Stimulated activated CD8-positive, alpha-beta memory T cell treated with anti-CD3 and anti-CD28 coated beads, Interleukin-7, amount 100 ng/mL, for 48 hours (primary cell): ENCODE measurements at regions not wholly inside any gene's neighbourhood (a gene's known extent, or its start where the extent isn't known, plus 50 kb on each side); places are given as distances from the start of the nearest gene placed in this dataset.
"Not testable (repeated sequence)": the region's sequence is repeated elsewhere in the genome, so short reads cannot be mapped to it uniquely, and the experiment has no call there.

Experiments
- DNase-seq, 2 donors: peaks; one replicate each; pipeline ENCODE4 v3.0.0-alpha.2; 2020; ENCODE audit warnings: low read depth in 1 of 2; ENCODE audit errors: extremely low read depth in 1 of 2

DNA sequence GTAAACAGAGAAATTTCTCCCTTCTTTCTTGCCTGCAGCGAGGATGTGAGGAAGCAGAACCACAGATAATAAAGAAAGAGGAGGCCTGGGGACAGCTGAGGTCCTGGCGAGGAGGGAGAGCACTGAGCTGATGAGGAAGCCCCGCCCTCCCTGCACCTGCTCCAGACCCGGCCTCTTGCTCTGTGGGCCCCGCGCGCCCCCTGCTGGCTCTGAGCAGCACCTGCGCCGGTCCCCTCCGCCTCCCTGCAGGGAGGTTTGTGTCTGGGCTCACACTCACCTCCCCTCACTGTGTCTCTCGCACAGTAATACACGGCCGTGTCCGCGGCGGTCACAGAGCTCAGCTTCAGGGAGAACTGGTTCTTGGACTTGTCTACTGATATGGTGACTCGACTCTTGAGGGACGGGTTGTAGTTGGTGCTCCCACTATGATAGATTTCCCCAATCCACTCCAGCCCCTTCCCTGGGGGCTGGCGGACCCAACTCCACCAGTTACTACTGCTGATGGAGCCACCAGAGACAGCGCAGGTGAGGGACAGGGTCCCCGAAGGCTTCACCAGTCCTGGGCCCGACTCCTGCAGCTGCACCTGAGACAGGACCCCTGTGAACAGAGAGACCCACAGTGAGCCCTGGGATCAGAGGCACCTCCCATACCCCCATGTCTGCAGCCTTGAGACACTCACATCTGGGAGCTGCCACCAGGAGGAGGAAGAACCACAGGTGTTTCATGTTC lies 485.4 kb downstream of the TMEM121 start:
- peak; percentile 73 to 81 for DNase-seq

DNA sequence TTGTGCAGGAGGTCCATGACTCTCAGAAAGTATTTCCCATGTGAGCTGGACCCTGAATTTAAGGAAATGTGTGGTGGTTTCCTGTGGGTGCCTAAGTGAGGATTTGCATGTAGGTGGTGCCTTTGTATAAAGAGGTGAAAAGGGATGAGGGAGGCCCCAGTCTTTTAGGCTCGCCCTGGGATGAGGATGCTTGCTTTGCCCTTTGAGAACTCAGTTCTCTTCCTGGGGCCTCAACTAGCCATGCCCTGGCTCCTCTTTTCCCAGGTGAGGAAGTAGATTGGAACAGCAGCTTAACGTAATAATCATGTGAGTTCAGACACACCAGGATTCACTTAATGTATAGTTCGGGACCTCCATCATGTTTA lies 486.0 kb downstream of the TMEM121 start:
- not testable (repeated sequence) for DNase-seq

DNA sequence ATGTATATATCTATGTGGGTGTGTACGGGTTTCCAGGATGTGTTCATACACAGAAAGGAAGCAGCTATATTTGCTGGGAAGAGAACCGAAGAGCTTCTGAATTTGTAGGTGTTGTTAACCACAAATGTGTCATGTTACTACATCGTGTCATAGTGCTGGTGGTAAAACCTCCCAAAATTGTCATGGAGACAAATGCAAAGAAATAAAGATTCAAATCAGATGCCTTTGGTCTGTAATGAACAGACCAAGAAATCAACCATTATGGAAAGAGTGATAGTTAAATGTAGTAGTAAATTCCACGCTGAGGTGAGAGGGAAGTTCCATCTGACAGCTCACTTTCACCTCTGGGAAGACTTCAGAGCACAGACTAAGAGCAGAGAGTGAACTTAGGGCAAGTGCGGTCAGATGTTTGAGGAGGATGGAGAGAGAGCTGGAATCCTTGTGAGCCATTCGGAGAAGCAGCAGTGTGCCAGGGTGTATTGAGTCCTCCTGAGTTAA lies 487.5 kb downstream of the TMEM121 start:
- no peak for DNase-seq

DNA sequence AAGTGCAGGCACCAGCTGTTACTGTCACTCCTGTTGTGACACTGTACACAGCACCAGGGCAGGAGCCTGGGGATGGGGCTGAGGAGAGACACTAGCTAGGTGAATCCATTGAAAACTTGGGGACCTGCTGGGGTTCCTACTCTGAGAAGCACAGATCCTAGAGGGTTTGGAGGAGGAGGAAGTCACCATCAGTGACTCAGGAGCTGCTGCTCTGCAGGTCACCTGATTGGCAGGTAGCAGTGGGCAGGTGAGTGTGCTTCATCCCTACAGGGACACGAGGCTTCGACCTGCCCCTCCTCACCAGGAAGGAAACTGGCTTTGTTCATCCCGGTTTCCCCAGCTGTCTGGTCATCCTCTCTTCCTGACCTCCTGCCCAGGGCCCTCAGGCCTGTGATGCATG lies 491.6 kb downstream of the TMEM121 start:
- DNase-seq: not testable (repeated sequence)

DNA sequence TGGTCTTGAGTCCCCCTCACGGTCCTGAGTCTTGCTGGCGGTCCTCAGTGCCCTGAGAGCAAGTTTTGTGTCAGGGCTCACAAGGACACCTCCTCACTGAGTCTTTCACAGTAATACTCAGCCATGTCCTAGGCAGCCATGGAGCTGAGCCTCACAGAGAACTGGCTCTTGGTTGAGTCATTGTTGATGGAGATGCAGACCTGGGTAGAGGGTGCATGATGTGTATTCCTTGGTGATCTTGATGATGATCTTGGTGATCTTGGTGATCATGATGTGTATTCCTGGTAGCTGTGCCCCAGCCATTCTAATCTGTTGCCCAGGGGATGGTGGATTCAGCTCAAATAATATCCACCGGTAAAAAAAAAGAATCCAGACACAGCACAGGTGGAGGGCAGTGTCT lies 495.4 kb downstream of the TMEM121 start:
- DNase-seq: no peak

DNA sequence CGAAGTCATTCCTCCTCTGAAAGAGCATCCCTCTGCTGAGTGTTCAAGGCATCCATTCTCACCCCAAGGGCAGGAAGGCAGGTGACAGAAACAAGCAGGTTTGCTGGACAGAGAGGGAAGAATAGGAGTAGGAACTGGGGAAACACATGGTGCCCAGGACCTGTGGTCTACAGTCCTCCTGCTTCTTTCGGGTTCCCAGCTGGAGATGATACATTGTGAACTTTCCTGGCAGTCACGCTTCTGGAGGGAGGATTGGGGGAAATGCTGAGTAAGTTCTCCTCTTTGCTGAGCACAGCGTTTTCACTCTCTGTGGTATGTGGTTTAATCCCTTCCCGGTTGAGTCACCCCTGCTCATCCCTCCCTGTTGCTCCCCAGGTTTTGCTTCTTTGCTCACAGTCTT lies 496.3 kb downstream of the TMEM121 start:
- DNase-seq: not testable (repeated sequence)

DNA sequence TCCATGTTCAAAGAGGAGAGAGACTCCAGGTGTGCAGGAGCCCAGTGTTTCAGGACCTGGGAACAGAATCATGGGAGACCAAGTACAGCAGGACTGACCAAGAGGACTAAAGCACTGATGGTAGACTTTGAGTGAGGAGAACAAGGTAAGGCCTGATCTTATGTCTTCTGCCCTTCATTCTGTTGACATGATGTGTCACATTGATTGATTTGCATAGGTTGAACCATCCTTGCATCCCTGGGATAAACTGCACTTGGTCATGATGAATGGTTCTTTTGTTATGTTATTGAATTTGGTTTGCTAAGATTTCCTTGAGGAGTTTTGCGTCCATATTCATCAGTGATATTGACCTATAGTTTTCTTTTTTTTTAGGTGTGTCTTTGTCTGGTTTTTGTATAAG lies 497.0 kb downstream of the TMEM121 start:
- DNase-seq: no peak

DNA sequence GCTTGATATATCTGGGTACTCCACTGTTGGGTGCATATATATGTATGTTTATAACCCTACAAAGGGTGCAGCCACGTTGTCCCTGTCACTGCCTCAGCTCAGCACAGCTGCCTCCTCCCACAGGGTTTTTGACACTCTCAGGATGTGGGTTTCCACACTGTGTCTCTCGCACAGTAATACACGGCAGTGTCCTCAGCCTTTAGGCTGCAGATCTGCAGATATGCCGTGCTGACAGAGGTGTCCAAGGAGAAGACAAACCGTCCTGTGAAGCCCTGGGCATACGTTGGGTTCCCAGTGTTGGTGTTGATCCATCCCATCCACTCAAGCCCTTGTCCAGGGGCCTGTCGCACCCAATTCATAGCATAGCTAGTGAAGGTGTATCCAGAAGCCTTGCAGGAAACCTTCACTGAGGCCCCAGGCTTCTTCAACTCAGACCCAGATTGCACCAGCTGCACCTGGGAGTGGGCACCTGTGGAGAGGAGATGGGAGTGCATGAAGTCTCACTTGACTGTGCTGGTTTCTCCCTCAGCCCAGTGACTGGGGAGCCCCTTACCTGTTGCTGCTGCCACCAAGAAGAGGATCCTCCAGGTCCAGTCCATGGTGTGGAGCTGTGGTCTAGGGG lies 498.7 kb downstream of the TMEM121 start:
- peak in 1 of 2 donors; percentile 51 for DNase-seq

DNA sequence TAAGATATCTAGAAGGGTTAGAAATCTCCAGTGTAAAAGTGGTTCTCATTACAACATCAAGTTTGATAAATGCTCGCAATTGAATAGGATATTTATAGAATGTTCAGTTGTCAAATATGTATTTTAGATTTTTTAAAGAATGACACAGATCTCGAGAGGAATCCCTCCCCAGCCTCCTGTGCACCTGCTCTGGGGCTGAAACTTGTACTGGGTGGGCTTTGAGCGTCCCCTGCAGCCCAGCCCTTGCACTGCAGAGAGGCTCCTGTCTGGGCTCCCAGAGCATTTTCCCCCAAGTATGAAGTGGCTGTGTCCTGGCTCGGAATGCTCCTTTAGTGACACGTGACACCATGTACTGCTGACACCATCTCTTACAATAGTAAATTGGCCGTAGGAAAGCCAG lies 499.6 kb downstream of the TMEM121 start:
- no peak for DNase-seq

DNA sequence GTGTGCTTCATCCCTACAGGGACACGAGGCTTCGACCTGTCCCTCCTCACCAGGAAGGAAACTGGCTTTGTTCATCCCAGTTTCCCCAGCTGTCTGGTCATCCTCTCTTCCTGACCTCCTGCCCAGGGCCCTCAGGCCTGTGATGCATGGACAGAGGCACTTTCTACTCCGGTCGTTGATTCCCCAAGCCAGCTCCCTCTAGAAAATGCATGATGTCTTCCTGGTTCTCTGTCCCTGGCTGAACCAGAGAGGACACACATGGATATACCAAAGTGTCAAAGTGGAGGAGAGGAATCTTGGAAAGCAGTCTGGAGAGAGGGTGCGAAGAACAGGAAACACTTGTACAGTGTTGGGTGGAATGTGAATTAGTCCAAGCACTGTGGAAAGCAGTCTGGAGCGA lies 501.4 kb downstream of the TMEM121 start:
- not testable (repeated sequence) for DNase-seq

DNA sequence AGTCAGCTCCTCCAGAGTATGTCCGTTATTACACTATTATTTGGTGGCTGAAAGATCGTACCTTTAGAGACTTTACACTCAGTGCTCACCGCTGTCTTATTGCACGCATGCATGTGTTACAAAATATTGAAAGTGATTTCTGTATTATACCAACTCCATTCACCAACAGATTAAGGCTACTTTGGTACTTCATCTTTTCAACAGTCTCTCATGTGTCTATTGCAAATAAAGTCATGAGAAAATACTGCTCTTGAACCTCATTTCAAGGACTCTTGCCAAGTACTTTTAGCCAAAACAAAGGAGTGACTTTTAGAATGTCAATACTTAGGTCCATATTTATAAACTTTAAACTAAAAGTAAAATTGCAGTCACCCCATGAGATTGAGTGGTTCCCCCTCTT lies 503.6 kb downstream of the TMEM121 start:
- no peak for DNase-seq

DNA sequence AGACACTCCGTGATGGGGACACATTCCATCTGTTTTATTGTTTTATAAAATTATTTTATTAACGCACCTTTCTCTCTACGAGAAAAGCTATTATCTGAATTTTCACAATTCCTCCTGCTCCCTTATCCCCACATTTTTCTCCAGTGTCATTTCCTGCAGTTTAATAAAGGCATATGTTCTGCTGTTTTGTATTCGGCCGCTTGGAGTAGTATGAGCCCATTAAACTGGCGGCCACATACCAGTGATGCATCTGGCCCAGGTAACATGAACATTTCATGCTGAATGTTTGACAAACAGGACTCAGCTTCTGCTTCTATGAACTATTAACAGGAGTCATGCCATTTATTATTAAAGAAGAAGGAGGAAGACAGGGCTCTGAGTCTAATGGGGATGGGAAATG lies 511.0 kb downstream of the TMEM121 start:
- no peak for DNase-seq

DNA sequence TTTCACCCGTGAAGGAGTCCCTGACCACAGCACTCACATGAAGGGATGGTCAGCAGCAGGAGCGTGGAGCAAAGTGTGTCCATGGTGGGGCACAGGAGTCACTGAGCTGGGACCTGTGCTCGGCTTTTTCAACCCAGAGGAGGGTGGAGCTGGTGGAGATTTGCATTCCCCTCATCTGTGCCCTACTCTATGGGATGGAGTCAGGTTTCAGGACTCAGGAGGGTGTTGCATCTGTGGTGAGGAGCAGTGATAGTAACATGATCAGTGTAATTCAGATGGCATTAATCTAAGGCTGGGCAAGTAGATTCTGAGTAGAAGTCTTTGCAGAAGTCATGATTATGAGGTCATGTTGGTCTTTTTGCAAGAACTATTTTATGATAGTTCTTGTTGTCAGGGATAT lies 511.9 kb downstream of the TMEM121 start:
- DNase-seq: no peak

DNA sequence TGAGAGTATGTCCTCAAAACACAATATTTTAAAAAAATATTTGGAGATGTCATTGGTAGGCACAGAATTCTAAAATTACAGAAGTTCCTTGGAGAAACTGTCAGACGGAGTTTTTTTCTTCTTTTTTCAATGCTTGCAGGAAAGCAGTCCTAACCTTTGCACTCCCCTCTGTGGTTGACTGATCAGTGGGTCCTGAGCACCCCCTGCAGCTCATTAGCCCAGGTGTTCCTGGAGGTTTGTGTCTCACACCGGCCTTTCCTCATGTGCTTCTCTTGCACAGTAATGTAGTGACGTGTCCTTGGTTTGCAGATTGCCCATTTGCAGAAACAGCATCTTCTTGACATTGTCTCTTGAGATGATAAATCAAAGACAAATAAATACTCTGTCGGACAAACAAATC lies 513.0 kb downstream of the TMEM121 start:
- peak; percentile 45 to 50 for DNase-seq

DNA sequence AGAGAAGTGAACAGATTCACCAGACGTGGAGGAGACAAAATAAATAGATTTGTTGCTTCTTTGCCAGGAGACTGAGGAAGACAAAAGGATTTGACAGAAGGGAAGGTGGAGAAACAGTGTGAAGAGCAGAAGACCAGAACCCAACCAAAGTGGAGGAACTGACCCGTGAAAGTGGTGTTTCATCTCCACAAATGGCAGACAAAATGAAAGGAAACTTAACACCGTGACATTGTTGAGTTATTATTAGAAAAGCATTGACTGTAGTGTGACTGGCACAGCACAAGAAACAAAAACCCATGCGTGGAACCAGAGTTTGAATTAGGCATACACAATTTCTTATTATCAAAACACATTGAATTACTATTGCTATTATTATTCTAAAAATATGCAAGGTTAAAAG lies 518.1 kb downstream of the TMEM121 start:
- DNase-seq: no peak

DNA sequence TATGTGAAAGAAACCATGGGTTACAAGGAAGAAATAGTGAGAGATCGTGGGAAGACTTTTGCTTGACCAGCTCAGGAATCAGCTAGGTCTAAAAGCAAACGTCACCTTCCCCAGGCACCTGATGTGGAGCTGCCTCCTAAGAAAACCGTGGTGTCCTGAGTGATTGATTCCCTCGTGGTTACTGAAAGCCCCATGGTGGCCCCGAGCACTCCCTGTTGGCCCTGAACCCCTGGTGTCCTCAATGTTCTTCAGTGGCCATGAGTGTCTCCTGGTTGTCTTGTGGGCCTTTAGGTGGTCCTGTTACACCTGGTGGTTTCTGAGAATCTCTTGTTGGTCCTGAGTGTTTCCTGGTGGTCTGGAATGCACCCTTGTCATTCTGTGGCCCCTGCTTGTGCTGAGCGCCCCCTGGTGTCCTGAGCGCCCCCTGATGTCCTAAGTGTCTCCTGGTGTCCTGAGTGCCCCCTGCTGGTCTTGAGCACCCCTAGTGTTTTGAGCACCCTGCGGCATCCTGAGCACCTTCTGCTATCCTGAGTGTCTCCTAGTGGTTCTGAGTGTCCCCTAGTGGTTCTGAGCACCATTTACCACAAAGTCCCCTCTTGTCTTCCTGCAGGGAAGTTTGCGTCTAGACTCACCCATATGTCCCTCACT lies 518.7 kb downstream of the TMEM121 start:
- peak; percentile 60 to 92 for DNase-seq

DNA sequence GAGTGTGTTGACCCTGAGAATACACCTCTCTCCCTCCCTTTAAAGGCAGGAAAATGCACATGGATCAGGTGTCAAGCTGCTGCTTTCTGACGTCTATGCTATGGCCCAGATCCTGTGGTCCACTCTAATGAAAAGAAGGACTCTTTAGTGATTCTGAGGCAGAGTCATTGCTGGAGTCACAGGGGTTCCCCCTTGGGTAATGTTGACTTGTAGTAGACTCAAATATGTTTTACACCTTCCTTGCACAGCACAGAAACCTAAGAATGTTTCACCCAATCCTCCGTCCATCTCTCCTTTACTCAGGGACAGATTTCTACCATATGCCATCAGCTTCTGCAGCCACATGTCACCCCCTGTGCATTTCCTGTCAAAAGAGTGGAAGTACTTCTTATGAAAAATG lies 525.4 kb downstream of the TMEM121 start:
- DNase-seq: no peak

DNA sequence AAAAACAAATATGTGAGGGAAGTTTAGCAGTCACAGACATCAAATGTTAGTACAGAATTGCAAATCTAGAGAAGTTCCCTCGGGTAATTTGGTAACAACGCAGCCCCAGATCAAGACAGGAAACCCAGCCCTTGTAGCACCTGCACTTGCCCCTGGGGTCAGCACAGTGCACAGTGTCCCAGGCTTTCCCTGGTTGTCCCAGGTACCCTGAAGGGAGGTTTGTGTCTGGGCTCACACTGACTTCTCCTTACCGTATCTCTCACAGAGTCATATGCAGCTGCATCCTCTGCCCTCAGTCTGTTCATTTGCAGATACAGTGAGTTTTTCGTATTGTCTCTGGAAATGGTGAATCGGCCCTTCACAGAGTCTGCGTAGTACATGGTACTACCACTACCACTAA lies 528.9 kb downstream of the TMEM121 start:
- no peak for DNase-seq

DNA sequence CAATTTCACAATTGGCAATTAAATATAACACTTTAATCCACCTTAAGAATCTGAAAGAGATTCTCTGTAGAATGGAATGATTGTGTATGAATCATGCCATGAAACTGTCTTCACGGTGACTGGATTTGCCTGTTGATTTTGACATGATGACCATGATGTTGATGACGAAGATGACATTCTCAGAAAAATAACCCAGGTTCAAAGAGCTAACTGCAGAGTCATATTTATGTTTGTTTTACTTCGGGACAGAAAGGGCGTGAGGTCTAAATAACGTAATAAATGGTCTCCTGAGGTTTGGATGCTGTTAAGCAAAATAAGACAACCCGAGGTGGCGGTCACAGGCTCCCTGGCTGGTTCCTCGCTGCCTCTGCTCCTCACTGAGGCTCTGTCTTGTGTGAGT lies 532.0 kb downstream of the TMEM121 start:
- no peak for DNase-seq

DNA sequence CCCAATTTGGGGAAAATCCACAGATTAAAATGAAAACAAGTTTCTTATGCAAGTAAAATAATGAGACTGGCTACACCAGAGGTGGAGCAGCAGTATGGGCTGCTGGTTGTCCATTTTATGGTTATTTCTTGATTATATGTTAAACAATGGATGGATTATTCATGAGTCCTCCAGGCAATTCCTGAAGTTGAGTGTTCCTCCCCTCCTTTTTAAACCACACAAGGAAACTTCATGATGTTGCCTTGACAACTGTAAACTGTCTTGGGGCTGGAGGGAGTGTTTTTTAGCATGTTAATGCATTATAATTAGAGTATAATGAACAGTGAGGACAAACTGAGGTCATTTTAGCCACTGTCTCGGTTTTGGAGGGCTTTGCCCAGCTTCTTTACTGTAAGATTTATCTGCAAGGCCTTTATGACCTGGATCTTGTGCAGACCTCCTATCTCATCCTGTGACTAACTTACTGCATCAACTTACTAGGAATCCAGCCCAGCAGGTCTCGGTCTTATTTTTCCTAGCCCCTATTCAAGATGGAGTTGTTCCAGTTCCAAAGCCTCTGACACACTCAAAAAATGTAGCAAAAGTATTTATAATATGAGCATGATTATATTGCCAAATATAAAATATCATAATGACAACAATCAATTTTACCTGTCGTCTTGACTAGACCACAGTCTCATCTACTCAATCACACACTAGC lies 534.0 kb downstream of the TMEM121 start:
- DNase-seq: no peak

DNA sequence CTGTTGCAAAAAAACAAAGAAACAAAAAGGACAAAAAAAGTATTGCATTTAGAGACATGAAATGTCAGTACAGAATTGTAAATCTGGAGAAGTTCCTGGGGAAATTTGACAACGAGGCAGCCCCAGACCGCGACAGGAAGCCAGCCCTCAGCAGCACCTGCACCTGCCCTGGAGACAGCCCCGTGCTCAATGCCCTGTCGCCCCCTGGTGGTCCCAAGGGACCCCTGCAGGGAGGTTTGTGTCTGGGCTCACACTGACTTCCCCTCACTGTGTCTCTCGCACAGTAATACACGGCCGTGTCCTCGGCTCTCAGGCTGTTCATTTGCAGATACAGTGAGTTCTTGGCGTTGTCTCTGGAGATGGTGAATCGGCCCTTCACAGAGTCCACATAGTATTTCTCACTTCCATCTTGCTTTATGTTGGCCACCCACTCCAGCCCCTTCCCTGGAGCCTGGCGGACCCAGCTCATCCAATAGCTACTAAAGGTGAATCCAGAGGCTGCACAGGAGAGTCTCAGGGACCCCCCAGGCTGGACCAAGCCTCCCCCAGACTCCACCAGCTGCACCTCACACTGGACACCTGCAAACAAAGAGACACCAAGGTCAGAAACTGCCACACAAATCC lies 535.6 kb downstream of the TMEM121 start:
- peak; percentile 52 to 71 for DNase-seq
